ENCODE measurements at regions not wholly inside any gene's neighbourhood (a gene's known extent, or its start where the extent isn't known, plus 50 kb on each side); places are given as distances from the start of the nearest gene placed in this dataset.
"Not testable (repeated sequence)": the region's sequence is repeated elsewhere in the genome, so short reads cannot be mapped to it uniquely, and the experiment has no call there.

DNA sequence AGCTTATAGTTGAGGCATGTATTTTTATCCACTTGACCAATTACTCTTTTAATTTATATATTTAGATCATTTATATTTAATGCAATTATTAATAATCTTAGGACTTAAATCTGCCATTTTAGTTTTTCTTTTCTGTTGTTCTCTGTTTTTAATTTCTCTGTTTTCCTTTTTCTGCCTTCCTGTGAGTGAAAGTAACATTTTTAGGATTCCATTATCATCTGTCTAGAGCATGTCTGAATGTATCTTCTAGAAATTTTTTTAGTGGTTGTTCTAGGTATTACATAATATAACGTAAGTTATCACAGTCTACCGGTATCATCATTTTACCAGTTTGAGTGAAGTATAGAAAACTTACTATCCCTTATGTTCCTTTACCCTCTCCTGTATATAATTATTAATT is 197.3 kb downstream of the UNC5CL start:
- no peaks in the 10 kb centered on the region for H3K36me3 ChIP-seq (ENCODE audit: control insufficient read depth in 1 of 2, insufficient read depth in 2 of 2, low read length in 1 of 2)
- no peaks in the 10 kb centered on the region for H3K4me1 ChIP-seq (ENCODE audit: control insufficient read depth in 1 of 2, insufficient read depth in 2 of 2, low read length in 2 of 2)
- H3K9me3 ChIP-seq (ENCODE audit: control insufficient read depth, low read length) = no peaks in the 10 kb centered on the region
- no peak overlapping the region for H3K4me3 ChIP-seq (ENCODE audit: low read length in 2 of 2)
- no peak overlapping the region for H3K27ac ChIP-seq (ENCODE audit: low read depth in 1 of 2, low read length in 2 of 2)
- no peak for DNase-seq
- intact Hi-C loops (cut with DNase I) = no loop called here
- no peaks in the 10 kb centered on the region for H3K27me3 ChIP-seq (ENCODE audit: control insufficient read depth in 1 of 2, insufficient read depth in 2 of 2, low read length in 1 of 2)
- no peak for ATAC-seq (ENCODE audit: low FRiP score)
- 97 to 98% methylated on average over 2 of the region's 2 CpGs for WGBS, 2 donors

DNA sequence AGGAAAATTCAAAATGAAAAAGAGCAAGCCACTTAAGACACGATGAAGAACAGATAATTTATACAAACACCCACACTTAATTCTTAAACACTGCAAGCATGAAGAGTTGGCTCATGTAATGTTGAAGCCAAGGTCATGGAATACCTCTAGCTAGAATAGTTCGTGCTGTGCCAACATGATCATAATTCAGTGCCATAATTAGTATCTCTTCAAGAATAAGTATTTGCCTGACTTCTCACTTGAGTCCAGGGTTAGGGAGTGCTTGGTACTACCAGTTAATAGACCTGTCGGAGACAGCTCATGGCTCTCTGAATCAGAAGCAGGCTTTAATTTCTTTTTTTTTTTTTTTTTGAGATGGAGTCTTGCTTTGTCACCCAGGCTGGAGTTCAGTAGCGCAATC is 206.3 kb downstream of the UNC5CL start:
- H3K27me3 ChIP-seq (ENCODE audit: control insufficient read depth in 1 of 2, insufficient read depth in 2 of 2, low read length in 1 of 2) = no peaks in the 10 kb centered on the region
- no peak overlapping the region for H3K27ac ChIP-seq (ENCODE audit: low read depth in 1 of 2, low read length in 2 of 2)
- 73 to 78% methylated on average over 4 of the region's 4 CpGs for WGBS, 2 donors
- intact Hi-C loops (cut with DNase I) = no loop called here
- H3K4me3 ChIP-seq (ENCODE audit: low read length in 2 of 2) = no peak overlapping the region
- H3K9me3 ChIP-seq (ENCODE audit: control insufficient read depth, low read length) = no peaks in the 10 kb centered on the region
- DNase-seq (no peak), ATAC-seq (ENCODE audit: low FRiP score) (no peak)
- no peaks in the 10 kb centered on the region for H3K36me3 ChIP-seq (ENCODE audit: control insufficient read depth in 1 of 2, insufficient read depth in 2 of 2, low read length in 1 of 2)
- H3K4me1 ChIP-seq (ENCODE audit: control insufficient read depth in 1 of 2, insufficient read depth in 2 of 2, low read length in 2 of 2) = no peaks in the 10 kb centered on the region

DNA sequence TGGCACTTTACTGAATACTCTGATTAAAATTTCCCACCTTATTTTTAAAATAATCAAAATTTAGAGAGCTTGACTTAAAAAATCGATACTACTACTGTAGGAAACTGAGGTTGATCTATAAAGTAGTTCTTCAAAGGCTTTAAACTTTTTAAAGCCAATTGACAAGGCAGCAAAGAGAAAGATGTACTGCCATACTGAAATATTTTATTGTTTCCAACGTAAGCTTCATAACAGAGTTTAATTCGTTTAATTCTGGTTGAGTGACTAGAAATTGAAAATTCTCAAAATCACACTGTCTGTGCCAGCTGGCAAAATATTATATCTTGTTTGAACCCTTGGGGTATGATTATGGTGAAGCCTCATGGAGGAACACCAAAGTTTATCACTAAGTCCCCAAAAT is 207.6 kb downstream of the UNC5CL start:
- H3K9me3 ChIP-seq (ENCODE audit: control insufficient read depth, low read length) = peaks cover 1% of the 10 kb centered on the region

DNA sequence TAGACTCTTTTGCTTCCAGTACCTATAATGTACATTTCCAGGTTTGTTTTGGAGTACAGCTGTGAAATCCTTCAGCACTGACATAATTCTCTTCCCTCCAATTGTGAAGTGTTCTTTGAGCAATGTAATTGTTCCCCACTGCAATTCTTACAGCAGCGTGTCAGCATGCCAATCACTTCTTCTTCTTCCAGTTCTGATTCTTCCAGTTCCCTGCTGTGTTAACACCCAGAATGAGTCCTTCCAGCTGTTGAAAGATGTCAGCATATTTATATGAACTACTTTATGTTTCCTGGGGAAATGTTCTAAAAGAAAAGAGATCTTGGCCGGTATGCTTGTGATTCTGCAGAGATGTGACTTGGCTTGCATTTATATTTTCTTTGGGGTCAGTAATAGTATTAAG is 213.9 kb downstream of the UNC5CL start:
- DNase-seq (no peak), ATAC-seq (ENCODE audit: low FRiP score) (no peak)
- H3K36me3 ChIP-seq (ENCODE audit: control insufficient read depth in 1 of 2, insufficient read depth in 2 of 2, low read length in 1 of 2) = peaks cover 0 to 1% of the 10 kb centered on the region in 2 donors
- 0 to 7% methylated on average over 2 of the region's 2 CpGs for WGBS, 2 donors
- peaks cover 1% of the 10 kb centered on the region for H3K9me3 ChIP-seq (ENCODE audit: control insufficient read depth, low read length)
- intact Hi-C loops (cut with DNase I) = no loop called here
- H3K4me1 ChIP-seq (ENCODE audit: control insufficient read depth in 1 of 2, insufficient read depth in 2 of 2, low read length in 2 of 2) = no peaks in the 10 kb centered on the region
- H3K27me3 ChIP-seq (ENCODE audit: control insufficient read depth in 1 of 2, insufficient read depth in 2 of 2, low read length in 1 of 2) = no peaks in the 10 kb centered on the region
- no peak overlapping the region for H3K27ac ChIP-seq (ENCODE audit: low read depth in 1 of 2, low read length in 2 of 2)
- no peak overlapping the region for H3K4me3 ChIP-seq (ENCODE audit: low read length in 2 of 2)

More for the DNA sequence above, 207.6 kb downstream of the UNC5CL start:
- 77 to 82% methylated on average over 3 of the region's 3 CpGs for WGBS, 2 donors
- no peaks in the 10 kb centered on the region for H3K36me3 ChIP-seq (ENCODE audit: control insufficient read depth in 1 of 2, insufficient read depth in 2 of 2, low read length in 1 of 2)
- no peak overlapping the region for H3K27ac ChIP-seq (ENCODE audit: low read depth in 1 of 2, low read length in 2 of 2)
- intact Hi-C loops (cut with DNase I) = no loop called here
- no peaks in the 10 kb centered on the region for H3K4me1 ChIP-seq (ENCODE audit: control insufficient read depth in 1 of 2, insufficient read depth in 2 of 2, low read length in 2 of 2)
- H3K4me3 ChIP-seq (ENCODE audit: low read length in 2 of 2) = no peak overlapping the region
- ATAC-seq (ENCODE audit: low FRiP score) (no peak), DNase-seq (no peak)
- H3K27me3 ChIP-seq (ENCODE audit: control insufficient read depth in 1 of 2, insufficient read depth in 2 of 2, low read length in 1 of 2) = no peaks in the 10 kb centered on the region

DNA sequence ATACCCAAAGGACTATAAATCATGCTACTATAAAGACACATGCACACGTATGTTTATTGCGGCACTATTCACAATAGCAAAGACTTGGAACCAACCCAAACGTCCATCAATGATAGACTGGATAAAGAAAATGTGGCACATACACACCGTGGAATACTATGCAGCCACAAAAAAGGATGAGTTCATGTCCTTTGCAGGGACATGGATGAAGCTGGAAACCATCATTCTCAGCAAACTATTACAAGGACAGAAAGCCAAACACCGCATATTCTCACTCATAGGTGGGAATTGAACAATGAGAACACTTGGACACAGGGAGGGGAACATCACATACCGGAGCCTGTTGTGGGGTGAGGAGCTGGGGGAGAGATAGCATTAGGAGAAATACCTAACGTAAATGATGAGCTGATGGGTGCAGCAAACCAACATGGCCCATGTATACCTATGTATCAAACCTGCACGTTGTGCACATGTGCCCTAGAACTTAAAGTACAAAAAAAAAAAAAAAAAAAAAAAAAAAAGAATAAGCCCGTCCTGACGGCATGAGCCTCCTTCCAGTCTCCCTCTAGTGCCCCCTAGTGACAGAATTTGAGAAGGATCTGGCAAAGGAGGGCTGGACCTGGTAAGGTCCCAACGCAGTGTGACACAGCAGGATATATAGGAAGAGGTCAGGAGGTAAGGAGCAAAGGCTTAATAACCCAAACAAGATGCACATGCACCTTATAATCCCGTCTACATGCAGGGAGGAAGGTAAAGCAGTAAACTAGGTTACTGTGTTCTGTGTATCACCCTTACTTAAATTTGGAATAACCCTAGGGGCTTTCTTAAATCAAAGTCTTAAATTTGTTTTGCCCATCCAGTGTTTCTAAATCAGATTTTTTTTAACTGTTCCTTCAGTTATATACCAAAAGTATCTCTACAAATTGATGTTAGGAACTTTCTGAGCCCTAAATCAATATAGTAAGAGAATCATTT is 214.8 kb downstream of the UNC5CL start:
- ATAC-seq (ENCODE audit: low FRiP score) = peak; percentile 62
- H3K9me3 ChIP-seq (ENCODE audit: control insufficient read depth, low read length); H3K27me3 ChIP-seq (ENCODE audit: control insufficient read depth in 1 of 2, insufficient read depth in 2 of 2, low read length in 1 of 2); H3K36me3 ChIP-seq (ENCODE audit: control insufficient read depth in 1 of 2, insufficient read depth in 2 of 2, low read length in 1 of 2); intact Hi-C loops (cut with DNase I); H3K27ac ChIP-seq (ENCODE audit: low read depth in 1 of 2, low read length in 2 of 2); DNase-seq; H3K4me1 ChIP-seq (ENCODE audit: control insufficient read depth in 1 of 2, insufficient read depth in 2 of 2, low read length in 2 of 2); H3K4me3 ChIP-seq (ENCODE audit: low read length in 2 of 2): not testable (repeated sequence)
- WGBS, 2 donors = 41 to 46% methylated on average over 12 of the region's 12 CpGs

DNA sequence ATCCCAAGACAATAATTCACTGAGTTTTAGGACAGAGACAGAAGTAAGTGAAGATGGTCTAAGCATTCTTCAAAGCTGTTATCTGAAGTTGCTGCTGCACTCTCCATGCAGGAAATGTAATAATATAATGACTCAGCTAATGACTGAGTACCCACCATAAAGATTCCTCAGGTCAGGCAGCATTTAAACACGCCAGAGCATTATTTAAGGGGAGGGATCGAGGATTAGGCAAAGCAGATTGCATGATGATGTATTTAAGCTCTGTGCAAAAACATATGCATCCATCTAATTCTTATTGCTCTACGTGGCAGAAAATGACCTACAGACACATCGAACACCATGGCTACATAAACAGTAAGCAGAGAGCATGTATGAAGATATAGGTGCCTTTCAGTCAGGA is 216.4 kb downstream of the UNC5CL start:
- no peak for ATAC-seq (ENCODE audit: low FRiP score)
- Histone ChIP-seq H3K4me3 (ENCODE audit: low read length in 2 of 2) (no peak overlapping the region), H3K9me3 (ENCODE audit: control insufficient read depth, low read length) (peaks cover 1% of the 10 kb centered on the region), H3K36me3 (ENCODE audit: control insufficient read depth in 1 of 2, insufficient read depth in 2 of 2, low read length in 1 of 2) (peaks cover 0 to 1% of the 10 kb centered on the region in 2 donors), H3K4me1 (ENCODE audit: control insufficient read depth in 1 of 2, insufficient read depth in 2 of 2, low read length in 2 of 2) (no peaks in the 10 kb centered on the region), H3K27me3 (ENCODE audit: control insufficient read depth in 1 of 2, insufficient read depth in 2 of 2, low read length in 1 of 2) (no peaks in the 10 kb centered on the region), H3K27ac (ENCODE audit: low read depth in 1 of 2, low read length in 2 of 2) (no peak overlapping the region)
- DNase-seq = no peak
- intact Hi-C loops (cut with DNase I) = no loop called here
- 55 to 62% methylated on average over 4 of the region's 4 CpGs for whole genome bisulfite sequencing, 2 donors

DNA sequence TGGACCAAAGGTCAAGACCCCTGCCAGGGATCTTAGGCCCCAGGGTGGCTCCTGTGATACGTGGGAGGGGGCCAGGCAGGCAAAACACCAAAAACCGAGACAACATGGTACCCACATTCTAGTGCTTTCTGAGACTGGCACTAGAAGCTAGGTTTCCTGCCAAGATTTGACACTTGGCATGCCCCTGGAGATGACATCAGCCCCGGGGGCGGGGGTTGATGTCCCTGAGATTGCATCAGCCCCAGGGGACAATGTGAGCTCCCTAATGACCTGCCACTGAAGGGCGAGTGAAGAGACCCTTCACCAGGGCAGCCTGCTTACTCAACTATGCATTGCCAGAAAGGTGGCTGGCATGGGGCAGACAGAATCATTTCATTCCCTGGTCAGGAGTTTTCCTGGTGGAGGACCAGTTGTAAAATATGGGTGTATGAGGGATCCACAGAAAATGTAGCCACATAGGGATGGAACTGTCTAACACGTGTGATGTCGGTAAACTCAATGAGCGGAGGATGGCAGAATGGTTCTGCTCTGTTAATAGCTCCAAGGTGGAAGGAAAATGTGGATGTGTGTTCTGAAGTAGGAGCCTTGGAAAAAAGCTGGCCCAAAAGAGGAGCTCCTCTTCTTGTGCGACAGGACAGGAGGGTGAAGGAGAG is 219.7 kb downstream of the UNC5CL start:
- DNase-seq (no peak), ATAC-seq (ENCODE audit: low FRiP score) (no peak)
- WGBS, 2 donors = 45 to 46% methylated on average over 9 of the region's 9 CpGs
- H3K27ac ChIP-seq (ENCODE audit: low read depth in 1 of 2, low read length in 2 of 2) = no peak overlapping the region
- no peak overlapping the region for H3K4me3 ChIP-seq (ENCODE audit: low read length in 2 of 2)
- no peaks in the 10 kb centered on the region for H3K4me1 ChIP-seq (ENCODE audit: control insufficient read depth in 1 of 2, insufficient read depth in 2 of 2, low read length in 2 of 2)
- intact Hi-C loops (cut with DNase I) = no loop called here
- H3K9me3 ChIP-seq (ENCODE audit: control insufficient read depth, low read length) = no peaks in the 10 kb centered on the region
- no peaks in the 10 kb centered on the region for H3K27me3 ChIP-seq (ENCODE audit: control insufficient read depth in 1 of 2, insufficient read depth in 2 of 2, low read length in 1 of 2)
- peaks cover 0 to 1% of the 10 kb centered on the region in 2 donors for H3K36me3 ChIP-seq (ENCODE audit: control insufficient read depth in 1 of 2, insufficient read depth in 2 of 2, low read length in 1 of 2)

DNA sequence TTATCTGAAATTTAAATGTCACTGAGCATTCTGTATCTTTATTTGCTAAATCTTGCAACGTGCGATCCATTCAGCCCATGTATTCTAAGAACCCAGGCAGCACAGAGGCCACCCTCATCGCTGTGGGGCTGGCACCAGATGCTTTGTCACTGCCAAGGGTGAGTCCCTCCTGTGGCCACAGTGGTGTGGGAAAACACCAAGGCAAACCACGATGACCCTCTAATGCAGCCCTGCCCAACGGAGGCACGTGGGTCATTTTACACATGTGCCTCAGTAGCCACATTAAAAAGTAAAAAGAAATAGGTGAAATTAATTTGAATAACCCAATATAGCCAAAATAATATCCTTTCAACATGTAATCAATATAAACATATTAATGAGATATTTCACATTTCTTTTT is 221.7 kb downstream of the UNC5CL start:
- Histone ChIP-seq H3K4me3 (ENCODE audit: low read length in 2 of 2) (no peak overlapping the region), H3K27me3 (ENCODE audit: control insufficient read depth in 1 of 2, insufficient read depth in 2 of 2, low read length in 1 of 2) (no peaks in the 10 kb centered on the region), H3K27ac (ENCODE audit: low read depth in 1 of 2, low read length in 2 of 2) (no peak overlapping the region), H3K4me1 (ENCODE audit: control insufficient read depth in 1 of 2, insufficient read depth in 2 of 2, low read length in 2 of 2) (no peaks in the 10 kb centered on the region), H3K36me3 (ENCODE audit: control insufficient read depth in 1 of 2, insufficient read depth in 2 of 2, low read length in 1 of 2) (no peaks in the 10 kb centered on the region), H3K9me3 (ENCODE audit: control insufficient read depth, low read length) (no peaks in the 10 kb centered on the region)
- DNase-seq = no peak
- intact Hi-C loops (cut with DNase I) = no loop called here
- ATAC-seq (ENCODE audit: low FRiP score) = no peak
- 89% methylated on average over 6 of the region's 6 CpGs for WGBS, 2 donors

DNA sequence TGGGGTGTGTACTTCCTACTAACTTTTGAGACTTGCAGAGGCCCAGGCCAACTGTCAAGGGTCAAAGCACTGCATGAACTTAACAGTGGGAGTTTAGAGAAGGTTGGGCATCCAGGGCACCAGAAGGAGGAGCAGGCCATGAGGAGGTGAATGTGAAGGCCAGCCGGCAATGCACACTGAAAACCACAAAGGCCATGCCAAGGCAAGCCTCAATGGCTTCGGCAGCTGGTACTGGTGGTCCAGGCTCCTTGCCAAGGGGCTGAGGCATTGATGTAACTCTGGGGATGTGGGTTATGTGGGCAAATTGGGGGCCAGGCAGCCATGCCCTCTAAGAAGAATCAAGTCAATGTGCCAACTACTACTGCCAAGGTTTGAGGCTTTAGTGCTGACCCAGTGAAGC is 222.4 kb downstream of the UNC5CL start:
- Histone ChIP-seq H3K4me3 (ENCODE audit: low read length in 2 of 2) (no peak overlapping the region), H3K27ac (ENCODE audit: low read depth in 1 of 2, low read length in 2 of 2) (no peak overlapping the region), H3K27me3 (ENCODE audit: control insufficient read depth in 1 of 2, insufficient read depth in 2 of 2, low read length in 1 of 2) (no peaks in the 10 kb centered on the region), H3K9me3 (ENCODE audit: control insufficient read depth, low read length) (no peaks in the 10 kb centered on the region), H3K4me1 (ENCODE audit: control insufficient read depth in 1 of 2, insufficient read depth in 2 of 2, low read length in 2 of 2) (no peaks in the 10 kb centered on the region), H3K36me3 (ENCODE audit: control insufficient read depth in 1 of 2, insufficient read depth in 2 of 2, low read length in 1 of 2) (no peaks in the 10 kb centered on the region)
- DNase-seq = no peak
- intact Hi-C loops (cut with DNase I) = no loop called here
- WGBS, 2 donors = 94 to 95% methylated on average over 2 of the region's 2 CpGs
- ATAC-seq (ENCODE audit: low FRiP score) = no peak

Measured in aorta (tissue), 5 donors.